Dermis microvascular lymphatic vessel endothelial cell (primary cell): ENCODE measurements at regions not wholly inside any gene's neighbourhood (a gene's known extent, or its start where the extent isn't known, plus 50 kb on each side); places are given as distances from the start of the nearest gene placed in this dataset.

Experiments
- DNase-seq, 2 donors: peaks; one replicate each; pipeline versions ENCODE4 v3.0.0 to v3.0.0-alpha.2; 2010; ENCODE audit warnings: low read depth in 2 of 2

DNA sequence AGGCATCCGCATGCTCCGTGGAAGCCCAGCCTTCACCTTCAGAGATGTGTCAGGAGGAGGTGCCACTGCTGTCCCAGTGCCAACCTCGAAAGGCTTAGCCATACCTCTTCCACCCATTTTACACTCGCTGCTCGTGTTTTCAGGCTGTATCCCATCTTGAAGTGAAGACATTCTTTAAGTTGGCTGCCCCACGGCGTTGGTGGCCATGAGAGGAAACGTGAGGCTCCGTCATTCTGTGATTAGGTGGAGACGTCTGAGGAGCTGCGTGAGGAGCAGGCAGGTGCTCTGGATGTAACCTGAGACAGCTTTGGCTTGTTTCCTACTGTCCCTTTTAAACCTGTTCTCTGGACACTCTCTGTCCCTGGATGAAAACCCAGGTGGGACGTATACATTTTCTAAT is 159.9 kb upstream of the RNF32 start:
- DNase-seq = no peak

DNA sequence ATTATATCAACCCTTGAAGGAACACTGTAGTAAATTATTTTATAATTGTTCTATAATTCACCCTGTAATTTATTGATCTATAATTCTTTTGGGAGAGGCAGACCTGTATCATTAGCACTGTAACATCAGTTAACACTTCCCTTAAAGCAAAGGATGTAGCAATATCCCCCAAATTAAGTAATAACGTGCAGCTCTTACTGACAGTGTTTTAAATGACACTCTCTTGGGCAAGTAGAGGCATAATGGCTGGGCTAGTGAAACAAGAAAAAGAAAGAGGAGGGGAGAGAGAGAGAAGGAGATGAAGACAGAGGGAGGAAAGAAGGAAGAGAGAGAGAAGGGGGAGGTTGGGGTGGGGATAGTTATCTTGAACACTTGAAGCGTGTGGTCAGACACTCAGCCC is 161.0 kb upstream of the RNF32 start:
- no peak for DNase-seq

DNA sequence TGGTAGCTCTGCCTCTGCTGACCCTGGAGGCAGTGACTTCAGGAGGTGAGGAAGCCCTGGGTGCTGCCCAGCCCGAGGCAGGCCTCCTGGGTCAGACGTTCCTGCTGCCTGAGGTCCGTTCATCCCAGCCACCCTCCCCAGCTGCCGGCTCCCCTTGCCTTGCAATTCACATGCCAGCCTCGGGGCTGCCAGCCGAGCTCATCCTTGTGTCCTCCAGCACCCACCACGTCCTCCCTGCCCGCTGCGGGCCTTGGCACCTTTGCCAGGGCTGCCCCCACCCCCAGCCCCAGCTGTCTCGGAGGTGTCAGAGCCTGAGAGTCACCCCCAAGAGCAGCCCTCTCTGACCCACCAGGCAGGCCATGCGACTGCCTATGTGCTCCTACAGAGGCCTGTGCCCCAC is 162.1 kb upstream of the RNF32 start:
- no peak for DNase-seq

DNA sequence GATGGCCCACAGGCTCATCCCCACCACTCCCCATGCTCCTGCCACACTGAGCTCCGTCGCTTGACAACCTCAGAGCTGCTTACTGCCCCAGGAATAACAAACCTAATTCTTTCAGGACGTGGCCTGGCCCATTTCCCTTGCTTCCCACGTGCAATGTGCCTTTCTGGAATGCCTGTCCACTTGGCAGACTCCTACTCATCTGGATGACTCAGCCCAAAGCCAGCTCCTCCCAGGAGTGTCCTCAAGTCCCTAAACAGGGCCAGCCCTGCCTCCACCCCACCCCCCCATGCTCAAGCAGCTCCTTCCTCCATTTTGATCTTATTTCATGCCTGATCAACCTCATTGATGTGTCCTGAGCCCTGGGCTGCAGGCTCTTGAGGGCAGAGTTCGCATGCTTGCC is 164.9 kb upstream of the RNF32 start:
- no peak for DNase-seq

DNA sequence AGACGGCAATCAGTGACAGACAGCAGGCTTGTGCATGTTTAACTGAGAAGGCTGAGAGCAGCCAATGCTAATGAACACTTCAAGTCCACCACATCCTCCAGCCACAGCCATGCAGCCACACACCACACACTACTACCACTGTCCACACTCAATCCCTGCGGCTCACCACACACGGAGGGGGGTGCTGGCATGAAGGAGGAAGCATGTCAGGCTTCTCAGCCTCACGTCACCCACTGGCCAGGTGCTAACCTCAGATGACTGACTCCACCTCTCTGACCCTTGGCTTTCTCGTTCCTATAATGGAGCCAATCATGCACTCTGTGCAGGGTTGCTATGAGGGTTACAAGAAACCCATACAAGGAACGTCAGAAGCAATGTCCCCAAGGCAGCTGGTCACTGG is 165.4 kb upstream of the RNF32 start:
- DNase-seq = no peak

DNA sequence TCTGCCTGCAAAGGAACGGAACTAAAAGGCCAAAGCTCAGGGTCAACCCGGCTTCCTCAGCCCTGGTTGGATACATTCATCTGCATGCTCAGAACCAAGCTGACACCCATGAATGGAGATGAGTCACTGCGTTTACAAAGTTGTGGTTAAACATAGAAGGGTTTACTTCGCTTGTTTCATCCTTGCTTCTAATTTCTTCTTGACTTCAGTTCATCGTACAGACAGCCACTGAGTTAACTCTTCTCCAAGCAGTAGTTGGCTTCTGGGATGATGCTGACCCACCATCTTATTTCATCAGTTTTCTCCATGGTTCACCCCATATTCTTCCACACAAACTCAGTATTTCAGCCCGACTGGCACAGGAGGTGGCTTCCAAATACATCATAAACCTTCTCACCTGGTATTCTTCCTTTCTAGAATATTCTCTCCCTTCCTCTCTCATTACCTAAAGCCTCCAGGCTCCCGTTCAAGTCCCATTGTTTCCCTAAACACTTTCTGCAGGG is 166.3 kb upstream of the RNF32 start:
- DNase-seq = peak in 1 of 2 donors; percentile 57

GRCh38 chr7:156473476-156474240 is 166.9 kb upstream of the RNF32 start:
- DNase-seq = peak; percentile 14 to 48

DNA sequence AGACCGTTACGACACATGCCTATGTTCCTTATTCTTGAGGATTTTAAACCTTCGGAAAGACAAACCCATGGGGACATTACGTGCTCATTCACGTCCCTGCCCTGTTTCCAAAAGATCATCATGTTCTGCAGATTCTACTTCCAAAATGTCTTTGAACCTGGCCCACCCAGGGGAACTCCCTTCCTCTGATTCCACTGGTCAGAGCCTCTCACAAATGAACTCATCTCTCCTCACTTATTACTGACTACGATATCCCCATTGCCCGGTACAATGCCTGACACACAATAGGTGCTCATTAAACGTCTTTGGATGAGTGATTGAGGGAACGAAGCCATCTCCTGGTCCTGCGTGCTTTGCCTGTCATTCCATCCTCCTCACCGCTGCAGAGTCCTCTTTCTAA is 168.3 kb upstream of the RNF32 start:
- no peak for DNase-seq

- DNase-seq = no peak
Measured at GRCh38 chr7:156470399-156471320, 169.9 kb upstream of the RNF32 start.

DNA sequence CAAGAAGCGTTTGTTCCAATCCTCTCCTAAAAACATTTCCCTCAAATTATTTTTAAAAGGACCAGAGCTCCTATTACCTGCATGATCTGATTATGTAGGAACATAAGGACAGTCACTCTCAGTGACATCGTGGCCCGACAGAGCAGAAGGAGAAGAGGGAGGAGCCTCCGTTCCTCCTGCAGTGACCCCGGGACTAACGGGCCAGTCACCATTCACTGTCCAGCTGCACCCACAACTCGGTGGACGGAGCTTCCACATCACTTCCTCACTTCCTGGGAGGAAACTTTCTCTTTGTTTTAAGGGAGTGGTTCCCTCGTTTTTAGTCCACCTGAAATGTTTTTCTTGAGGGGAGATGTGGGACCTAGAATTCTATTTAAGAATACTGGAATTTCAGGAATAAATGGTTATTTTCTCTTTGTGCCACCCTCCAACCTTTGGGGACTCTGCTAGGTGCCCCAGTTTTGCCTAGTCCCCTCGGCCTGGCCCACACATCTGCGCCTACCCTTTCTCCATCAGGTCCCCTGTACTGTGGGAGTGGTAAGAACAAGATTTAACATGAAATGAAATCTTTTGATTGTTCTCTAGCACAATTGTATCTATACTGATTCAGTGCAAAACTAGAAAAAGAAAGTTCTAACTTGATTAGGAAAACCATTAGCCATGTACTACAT is 173.5 kb upstream of the RNF32 start:
- no peak for DNase-seq

- DNase-seq = no peak
Measured at GRCh38 chr7:156466272-156466671, 174.3 kb upstream of the RNF32 start.

DNA sequence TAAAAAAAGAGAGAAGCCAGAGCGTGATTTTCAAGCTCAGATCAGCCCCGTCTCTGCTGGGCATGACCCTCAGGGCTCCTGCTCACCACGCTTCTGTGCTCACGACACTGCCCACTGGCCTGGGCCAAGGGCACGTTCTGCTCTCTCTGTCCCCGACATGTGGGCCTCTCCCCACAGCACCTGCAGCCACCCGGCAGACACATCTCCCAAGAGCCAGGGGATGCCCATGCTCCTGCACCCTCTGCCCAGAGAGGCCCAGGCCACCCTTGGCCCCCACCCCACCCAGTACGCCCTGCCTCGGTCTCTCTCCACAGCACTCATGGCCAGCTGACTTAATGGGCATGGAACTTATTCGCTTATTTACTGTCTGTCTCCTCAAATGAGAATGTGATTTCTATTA is 175.4 kb upstream of the RNF32 start:
- DNase-seq = no peak

GRCh38 chr7:156464339-156464738 is 176.2 kb upstream of the RNF32 start:
- DNase-seq = no peak

DNA sequence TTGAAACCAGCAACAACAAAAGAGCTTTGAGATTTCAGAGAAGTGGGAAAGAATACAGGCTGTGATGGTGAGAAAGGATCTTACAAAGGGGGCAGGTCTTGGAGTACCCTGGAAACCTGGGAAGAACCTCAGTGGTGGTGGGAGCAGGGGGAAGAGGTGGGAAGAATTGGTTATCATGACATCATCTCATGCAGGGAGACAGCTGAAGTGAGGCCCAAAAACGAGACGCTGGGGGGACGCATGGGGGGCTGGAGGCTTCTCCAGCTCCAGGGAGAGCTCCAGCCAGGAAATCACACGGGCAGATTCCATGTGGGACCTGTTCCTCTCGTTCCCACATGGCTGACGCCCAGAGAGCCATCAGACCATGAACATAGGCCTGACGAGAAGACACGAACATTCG is 177.3 kb upstream of the RNF32 start:
- no peak for DNase-seq

- no peak for DNase-seq
Measured at GRCh38 chr7:156461881-156462665, 178.5 kb upstream of the RNF32 start.

DNA sequence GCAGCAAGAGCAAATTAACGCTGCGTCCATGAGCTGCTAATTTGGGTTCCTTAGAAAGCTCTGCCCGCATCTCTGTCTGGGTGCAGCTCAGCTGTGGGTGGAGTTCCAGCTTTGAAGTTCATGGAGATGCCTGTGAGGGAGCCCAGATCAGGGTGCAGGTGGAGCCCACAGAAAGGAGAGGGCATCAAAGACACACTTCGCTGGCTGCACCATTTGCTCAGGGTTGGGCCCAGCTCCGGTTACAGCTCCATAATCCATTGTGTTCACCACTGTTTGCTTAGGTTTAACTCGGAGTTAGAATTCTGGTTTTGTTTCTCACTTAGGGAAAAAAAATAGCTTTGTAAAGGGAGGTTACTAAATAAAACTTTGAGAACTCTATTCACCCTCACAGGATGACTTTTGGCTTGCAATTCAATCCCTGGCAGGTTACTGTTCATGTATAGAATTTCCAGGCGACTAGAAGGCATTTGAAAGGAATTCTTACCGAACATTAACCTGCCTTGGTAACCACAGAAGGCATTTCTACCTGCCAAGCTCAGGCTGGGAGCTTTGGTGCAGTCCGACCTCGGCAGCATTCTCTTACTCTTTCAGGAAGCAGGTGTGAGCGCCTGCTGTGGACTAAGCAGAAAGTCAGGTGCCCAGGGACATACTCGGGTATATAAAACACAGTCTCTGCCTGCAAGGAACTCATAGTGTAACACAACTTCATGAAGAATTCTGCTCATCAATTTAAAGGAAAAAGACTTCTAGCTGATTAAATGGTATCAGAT is 179.5 kb upstream of the RNF32 start:
- no peak for DNase-seq

DNA sequence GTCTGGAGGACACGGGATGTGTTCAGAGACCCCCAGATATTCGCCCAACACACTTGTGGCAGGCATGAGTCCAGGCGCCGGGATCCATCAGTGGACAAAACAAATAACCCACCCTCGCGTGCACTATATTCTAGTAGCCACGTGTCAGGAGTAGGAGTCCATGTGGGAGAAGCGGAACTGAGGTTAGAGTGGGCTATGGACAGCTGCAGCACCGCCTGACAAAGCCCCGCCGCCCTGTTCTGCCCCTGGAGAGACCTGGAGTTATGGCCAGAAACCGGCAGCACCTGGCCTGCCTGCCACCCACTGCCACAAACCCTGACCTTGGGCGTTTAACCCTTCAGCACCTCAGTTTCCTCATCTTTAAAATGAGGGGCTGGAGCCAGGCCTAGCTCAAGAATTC is 181.0 kb upstream of the RNF32 start:
- DNase-seq = no peak

GRCh38 chr7:156459067-156459466 is 181.5 kb upstream of the RNF32 start:
- no peak for DNase-seq

DNA sequence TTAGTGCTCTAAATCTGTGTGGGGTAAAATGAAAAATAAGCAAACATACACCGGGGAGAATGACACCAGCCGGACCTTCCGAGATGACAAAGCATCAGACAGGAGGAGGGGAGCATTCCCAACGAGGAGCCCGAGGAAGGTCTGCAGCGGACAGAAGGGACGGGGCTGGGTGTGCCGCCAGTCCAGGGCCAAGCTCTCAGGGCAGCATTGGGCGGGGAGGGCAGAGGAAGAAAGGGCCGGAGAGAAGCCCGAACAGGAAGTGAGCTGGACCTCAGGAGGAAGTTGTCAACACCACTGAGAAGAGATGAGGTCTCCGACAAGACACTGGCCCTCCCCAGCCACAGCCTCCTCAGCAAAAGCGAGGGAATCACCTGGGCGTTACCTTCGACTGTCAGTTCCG is 182.6 kb upstream of the RNF32 start:
- no peak for DNase-seq

DNA sequence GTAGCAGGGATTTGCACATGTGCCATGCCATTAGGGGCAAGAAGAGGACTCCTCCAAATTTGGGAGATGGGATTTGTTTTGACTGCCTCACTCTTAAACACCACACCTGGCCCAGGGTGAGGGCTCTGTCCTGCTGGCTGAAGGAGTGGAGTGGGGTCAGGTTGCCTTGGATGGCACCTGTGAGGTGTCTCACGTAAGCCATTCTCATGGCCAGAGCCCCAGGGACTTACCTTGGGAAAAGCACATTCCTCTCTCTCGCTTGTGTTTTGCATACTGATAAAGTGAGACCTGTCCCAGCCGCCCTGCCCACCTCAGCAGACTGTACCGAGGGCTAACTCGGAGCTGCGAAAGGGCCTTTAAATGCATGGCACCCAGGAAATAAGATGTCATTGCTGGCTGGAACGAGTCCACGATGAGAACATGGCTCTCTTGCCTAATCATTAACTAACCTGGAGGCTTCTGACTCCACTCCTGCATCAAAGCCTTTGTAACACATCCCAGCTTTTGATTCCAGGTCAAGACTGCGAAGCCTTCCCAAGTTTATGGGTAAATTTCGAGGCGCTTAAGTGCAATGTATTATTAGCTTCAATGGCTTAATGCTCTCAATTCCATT is 184.0 kb upstream of the RNF32 start:
- DNase-seq = no peak
